DOHH2 (cell line): ENCODE measurements at regions not wholly inside any gene's neighbourhood (a gene's known extent, or its start where the extent isn't known, plus 50 kb on each side); places are given as distances from the start of the nearest gene placed in this dataset.

Source experiments
- H3F3A ChIP-seq: fragments of 200-600 bp; sonication (generic), shearing (Covaris generic); 2 replicates; pipeline ENCODE4 v1.6.0; 2016; ENCODE audit warnings: antibody characterized with exemption, mild to moderate bottlenecking; ENCODE audit not compliant: control insufficient read depth, insufficient read depth
- H3K27ac ChIP-seq: fragments of 200-600 bp; sonication (generic); 2 replicates; pipeline ENCODE4 v1.5.1; 2014; ENCODE audit warnings: low read depth, mild to moderate bottlenecking, low read length, moderate library complexity
- H3K27me3 ChIP-seq: fragments of 200-600 bp; sonication (generic); 2 replicates; pipeline ENCODE4 v1.6.1; 2014; ENCODE audit warnings: mild to moderate bottlenecking, low read length, mixed read lengths; ENCODE audit not compliant: control insufficient read depth
- H3K36me3 ChIP-seq: fragments of 200-600 bp; sonication (generic); 2 replicates; pipeline ENCODE4 v1.6.1; 2014; ENCODE audit warnings: mild to moderate bottlenecking, low read length, moderate library complexity, mixed read lengths; ENCODE audit not compliant: control insufficient read depth
- H3K4me1 ChIP-seq: fragments of 200-600 bp; sonication (generic); 2 replicates; pipeline ENCODE4 v1.6.1; 2014; ENCODE audit warnings: mild to moderate bottlenecking, low read length, mixed read lengths; ENCODE audit not compliant: control insufficient read depth
- H3K4me2 ChIP-seq: fragments of 200-600 bp; sonication (generic); 2 replicates; pipeline ENCODE4 v1.6.0; 2014; ENCODE audit warnings: mild to moderate bottlenecking, low read length, moderate library complexity
- H3K4me3 ChIP-seq: fragments of 200-600 bp; sonication (generic); 2 replicates; pipeline ENCODE4 v1.5.1; 2014; ENCODE audit warnings: mild to moderate bottlenecking, low read length, mixed read lengths
- H3K79me2 ChIP-seq: fragments of 200-600 bp; sonication (generic); 2 replicates; pipeline ENCODE4 v1.6.1; 2014; ENCODE audit warnings: mild to moderate bottlenecking, low read length, mixed read lengths; ENCODE audit not compliant: control insufficient read depth
- H3K9me2 ChIP-seq: fragments of 200-600 bp; sonication (generic); replicated peaks from 2 replicates; pipeline ENCODE4 v1.6.1; 2014; ENCODE audit warnings: mild to moderate bottlenecking, low read length, mixed read lengths; ENCODE audit not compliant: control insufficient read depth
- H3K9me3 ChIP-seq: fragments of 200-600 bp; sonication (generic); 2 replicates; pipeline ENCODE4 v1.6.1; 2014; ENCODE audit warnings: antibody characterized with exemption, low read length, mixed read lengths; ENCODE audit not compliant: control insufficient read depth, insufficient read depth
- H4K20me1 ChIP-seq: fragments of 200-600 bp; sonication (generic); 2 replicates; pipeline ENCODE4 v1.6.0; 2014; ENCODE audit warnings: low read depth, mild to moderate bottlenecking, antibody characterized with exemption, low read length, moderate library complexity; ENCODE audit not compliant: control insufficient read depth, insufficient read depth
- EZH2phosphoT487 ChIP-seq: fragments of 200-600 bp; sonication (generic); IDR thresholded peaks from 2 replicates; pipeline ENCODE4 v1.6.1; 2017; ENCODE audit warnings: borderline replicate concordance, mild to moderate bottlenecking, antibody characterized with exemption, low read length, moderate library complexity, mixed read lengths
- TF ChIP-seq, protein P1 (sequence below): fragments of 200-600 bp; sonication (generic); IDR thresholded peaks from one replicate; pipeline ENCODE4 v1.5.1; 2014; ENCODE audit warnings: antibody characterized with exemption, mild to moderate bottlenecking, low read depth, low read length; ENCODE audit not compliant: poor library complexity, severe bottlenecking

DNA sequence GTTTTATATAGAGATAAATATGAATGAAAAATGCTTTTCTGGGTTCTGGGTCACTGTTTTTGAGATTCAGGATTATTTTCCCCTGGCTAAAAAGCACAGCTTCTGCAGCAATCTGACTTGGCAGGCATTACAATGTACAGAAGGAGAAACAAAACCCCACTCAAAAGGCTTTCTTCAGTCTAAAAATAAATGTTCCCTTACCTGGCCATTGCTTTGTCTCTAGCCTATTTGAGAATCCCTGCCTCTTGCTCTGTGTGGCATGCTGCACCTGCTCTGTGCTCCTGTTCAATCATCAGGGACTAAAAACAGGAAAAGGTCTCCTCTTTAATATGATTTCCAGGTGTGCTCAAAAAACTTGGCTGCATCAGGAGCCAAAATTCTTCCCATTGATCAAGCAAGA is 187.4 kb upstream of the STAC start:
- Histone ChIP-seq H3K9me2 (no peaks in the 10 kb centered on the region), H3K27me3 (no peaks in the 10 kb centered on the region), H4K20me1 (no peaks in the 10 kb centered on the region), H3F3A (no peaks in the 10 kb centered on the region), H3K79me2 (no peaks in the 10 kb centered on the region), H3K36me3 (no peaks in the 10 kb centered on the region), H3K9me3 (no peaks in the 10 kb centered on the region), H3K4me2 (no peak overlapping the region), H3K4me1 (no peaks in the 10 kb centered on the region), H3K4me3 (no peak overlapping the region), H3K27ac (no peak overlapping the region)
- TF ChIP-seq, protein P1, sequence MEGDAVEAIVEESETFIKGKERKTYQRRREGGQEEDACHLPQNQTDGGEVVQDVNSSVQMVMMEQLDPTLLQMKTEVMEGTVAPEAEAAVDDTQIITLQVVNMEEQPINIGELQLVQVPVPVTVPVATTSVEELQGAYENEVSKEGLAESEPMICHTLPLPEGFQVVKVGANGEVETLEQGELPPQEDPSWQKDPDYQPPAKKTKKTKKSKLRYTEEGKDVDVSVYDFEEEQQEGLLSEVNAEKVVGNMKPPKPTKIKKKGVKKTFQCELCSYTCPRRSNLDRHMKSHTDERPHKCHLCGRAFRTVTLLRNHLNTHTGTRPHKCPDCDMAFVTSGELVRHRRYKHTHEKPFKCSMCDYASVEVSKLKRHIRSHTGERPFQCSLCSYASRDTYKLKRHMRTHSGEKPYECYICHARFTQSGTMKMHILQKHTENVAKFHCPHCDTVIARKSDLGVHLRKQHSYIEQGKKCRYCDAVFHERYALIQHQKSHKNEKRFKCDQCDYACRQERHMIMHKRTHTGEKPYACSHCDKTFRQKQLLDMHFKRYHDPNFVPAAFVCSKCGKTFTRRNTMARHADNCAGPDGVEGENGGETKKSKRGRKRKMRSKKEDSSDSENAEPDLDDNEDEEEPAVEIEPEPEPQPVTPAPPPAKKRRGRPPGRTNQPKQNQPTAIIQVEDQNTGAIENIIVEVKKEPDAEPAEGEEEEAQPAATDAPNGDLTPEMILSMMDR, result no peak
- no peak for TF ChIP-seq EZH2phosphoT487

DNA sequence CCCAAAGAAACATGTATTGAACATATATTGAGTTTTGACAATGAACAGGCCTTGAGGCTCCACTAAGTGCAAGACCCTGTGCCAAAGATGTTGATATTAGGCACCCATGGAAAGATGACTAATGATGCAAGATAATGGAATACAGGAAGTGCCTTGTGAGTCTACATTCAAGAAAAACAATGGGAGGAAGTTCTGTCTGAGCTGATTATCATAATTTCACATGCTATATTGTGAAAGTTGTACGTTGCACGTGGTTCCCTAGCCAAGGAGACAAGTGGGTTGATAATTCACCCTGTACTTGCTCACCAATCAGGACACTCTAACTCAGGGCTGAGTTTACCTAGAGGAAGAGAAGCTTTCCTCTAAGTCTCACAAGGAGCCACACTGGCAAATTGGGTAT is 186.9 kb upstream of the STAC start:
- Histone ChIP-seq H3K36me3 (no peaks in the 10 kb centered on the region), H3K27ac (no peak overlapping the region), H3F3A (no peaks in the 10 kb centered on the region), H3K79me2 (no peaks in the 10 kb centered on the region), H3K9me2 (no peaks in the 10 kb centered on the region), H3K4me1 (no peaks in the 10 kb centered on the region), H3K9me3 (no peaks in the 10 kb centered on the region), H3K4me3 (no peak overlapping the region), H4K20me1 (no peaks in the 10 kb centered on the region), H3K27me3 (no peaks in the 10 kb centered on the region), H3K4me2 (no peak overlapping the region)
- TF ChIP-seq, protein P1, result no peak
- no peak for TF ChIP-seq EZH2phosphoT487

DNA sequence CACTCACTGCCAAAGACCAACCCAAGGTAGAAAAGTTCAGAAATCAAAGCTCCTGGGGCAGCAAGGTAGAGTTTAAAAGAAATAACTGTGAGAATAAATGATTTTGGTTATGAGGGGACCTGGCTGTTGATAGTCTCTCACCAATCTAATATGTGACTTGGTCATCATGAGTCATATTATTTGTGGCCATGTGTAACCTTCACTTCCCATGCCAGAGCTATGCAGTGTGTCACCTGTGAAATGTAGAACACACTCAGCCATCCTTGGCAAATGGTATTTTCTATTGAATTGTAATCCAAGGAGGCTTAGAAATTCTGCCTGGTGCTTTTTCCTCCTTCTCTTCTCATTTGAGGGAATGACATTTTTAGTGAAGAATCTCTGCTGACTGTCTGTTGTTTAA is 184.2 kb upstream of the STAC start:
- TF ChIP-seq EZH2phosphoT487, result no peak
- TF ChIP-seq, protein P1, result no peak
- Histone ChIP-seq H3K27me3 (no peaks in the 10 kb centered on the region), H3F3A (no peaks in the 10 kb centered on the region), H3K27ac (no peak overlapping the region), H3K4me2 (no peak overlapping the region), H3K36me3 (no peaks in the 10 kb centered on the region), H3K9me3 (no peaks in the 10 kb centered on the region), H3K79me2 (no peaks in the 10 kb centered on the region), H3K9me2 (no peaks in the 10 kb centered on the region), H3K4me1 (no peaks in the 10 kb centered on the region), H4K20me1 (no peaks in the 10 kb centered on the region), H3K4me3 (no peak overlapping the region)

DNA sequence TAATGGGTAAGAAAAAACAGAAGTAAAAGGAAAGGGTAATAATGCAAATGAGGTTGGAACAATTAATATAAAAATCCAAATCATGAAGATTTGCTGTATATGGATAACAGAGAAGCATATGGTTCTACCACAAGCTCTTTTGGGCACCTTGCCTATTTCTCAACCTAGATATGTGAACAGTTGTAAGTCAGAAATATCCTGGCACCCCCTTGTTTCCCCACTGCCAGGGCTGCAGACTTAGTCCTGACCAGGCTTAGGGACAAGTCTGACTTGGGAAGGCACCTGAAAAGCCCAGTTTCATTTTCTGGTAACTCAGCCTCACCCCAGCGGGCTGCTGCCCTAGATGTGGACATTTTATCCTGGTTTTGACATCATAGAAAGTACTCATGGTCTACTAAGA is 183.2 kb upstream of the STAC start:
- no peak overlapping the region for H3K4me3 ChIP-seq
- H4K20me1 ChIP-seq, result no peaks in the 10 kb centered on the region
- no peaks in the 10 kb centered on the region for H3K27me3 ChIP-seq
- no peaks in the 10 kb centered on the region for H3F3A ChIP-seq
- TF ChIP-seq, protein P1, result no peak
- no peak for TF ChIP-seq EZH2phosphoT487
- no peaks in the 10 kb centered on the region for H3K79me2 ChIP-seq
- no peaks in the 10 kb centered on the region for H3K9me3 ChIP-seq
- no peaks in the 10 kb centered on the region for H3K4me1 ChIP-seq
- H3K36me3 ChIP-seq, result no peaks in the 10 kb centered on the region
- H3K9me2 ChIP-seq, result no peaks in the 10 kb centered on the region
- no peak overlapping the region for H3K27ac ChIP-seq
- H3K4me2 ChIP-seq, result no peak overlapping the region
